SH-SY5Y (cell line): ENCODE measurements at regions not wholly inside any gene's neighbourhood (a gene's known extent, or its start where the extent isn't known, plus 50 kb on each side); places are given as distances from the start of the nearest gene placed in this dataset.

ENCODE experiments used
- GATA2 ChIP-seq: IDR thresholded peaks from 2 replicates; pipeline ENCODE4 v1.6.1; 2011; ENCODE audit warnings: mild to moderate bottlenecking, low read depth, low read length
- GATA3 ChIP-seq: IDR thresholded peaks from 2 replicates; pipeline ENCODE4 v1.6.1; 2011; ENCODE audit warnings: low read depth, mild to moderate bottlenecking, low read length, moderate library complexity

GRCh38 chr17:77628035-77628434, 330.5 kb upstream of the TNRC6C start:
- no peak for TF ChIP-seq GATA3
- TF ChIP-seq GATA2 = no peak
